WTC11 (cell line): ENCODE measurements at regions not wholly inside any gene's neighbourhood (a gene's known extent, or its start where the extent isn't known, plus 50 kb on each side); places are given as distances from the start of the nearest gene placed in this dataset.

Experiments used
- ATAC-seq: fragments of 200-7000 bp; cut with Tn5 transposase; 2 replicates; pipeline ENCODE4 v1.10.0; 2021; ENCODE audit warnings: mild to moderate bottlenecking, moderate library complexity
- CTCF ChIA-PET: fragments of 300-600 bp; sonication (Branson Sonifier 250); formaldehyde crosslinking; loops from one replicate; lab custom pipeline; 2021; ENCODE audit warnings: antibody characterized with exemption; lab: Charles Lee
- POLR2A ChIA-PET: fragments of 350-600 bp; sonication (Branson Sonifier 250); formaldehyde crosslinking; loops from one replicate; lab custom pipeline; 2021; ENCODE audit warnings: antibody characterized with exemption; lab: Charles Lee
- DNase-seq: peaks from one replicate; pipeline ENCODE4 v3.0.0; 2021; ENCODE audit warnings: low spot score
- H3K27ac Mint-ChIP-seq: 2 replicates; pipeline ENCODE4 v1.8.0; 2021; ENCODE audit warnings: mixed read lengths
- H3K27me3 Mint-ChIP-seq: 2 replicates; pipeline ENCODE4 v1.8.0; 2021; ENCODE audit warnings: low read depth, mild to moderate bottlenecking, moderate library complexity, mixed read lengths
- H3K36me3 Mint-ChIP-seq: 2 replicates; pipeline ENCODE4 v1.8.0; 2021; ENCODE audit warnings: mixed read lengths
- H3K4me1 Mint-ChIP-seq: 2 replicates; pipeline ENCODE4 v1.8.0; 2022; ENCODE audit warnings: mixed read lengths
- H3K4me3 Mint-ChIP-seq: 2 replicates; pipeline ENCODE4 v1.8.0; 2021; ENCODE audit warnings: mild to moderate bottlenecking, moderate library complexity, mixed read lengths
- H3K9me3 Mint-ChIP-seq: 2 replicates; pipeline ENCODE4 v1.8.0; 2021; ENCODE audit warnings: mixed read lengths
- CTCF ChIP-seq: fragments of 200-600 bp; IDR thresholded peaks from 2 replicates; pipeline ENCODE4 v1.8.0; 2022; ENCODE audit warnings: antibody characterized with exemption
- E2F5 ChIP-seq: sonication (generic); formaldehyde crosslinking; IDR thresholded peaks from 2 replicates; pipeline ENCODE4 v1.8.1; 2022; ENCODE audit warnings: mild to moderate bottlenecking, moderate library complexity, missing genetic modification reagents
- ETV6 ChIP-seq: sonication (generic); formaldehyde crosslinking; IDR thresholded peaks from 2 replicates; pipeline ENCODE4 v1.8.1; 2022; ENCODE audit warnings: mild to moderate bottlenecking, missing genetic modification reagents
- FOXP1 ChIP-seq: sonication (generic); formaldehyde crosslinking; IDR thresholded peaks from 2 replicates; pipeline ENCODE4 v1.8.0; 2022; ENCODE audit warnings: missing genetic modification reagents, mild to moderate bottlenecking, moderate library complexity, borderline replicate concordance
- GABPB1 ChIP-seq: sonication (generic); formaldehyde crosslinking; IDR thresholded peaks from 2 replicates; pipeline ENCODE4 v1.8.1; 2023; ENCODE audit warnings: mild to moderate bottlenecking, missing genetic modification reagents
- KAT7 ChIP-seq: sonication (generic); formaldehyde crosslinking; IDR thresholded peaks from 2 replicates; pipeline ENCODE4 v1.8.1; 2023; ENCODE audit warnings: missing genetic modification reagents, mild to moderate bottlenecking, borderline replicate concordance
- MAX ChIP-seq: sonication (generic); formaldehyde crosslinking; IDR thresholded peaks from 2 replicates; pipeline ENCODE4 v1.8.0; 2022; ENCODE audit warnings: mild to moderate bottlenecking, missing genetic modification reagents
- RORB ChIP-seq: fragments of 250-450 bp; sonication (Bioruptor Pico); IDR thresholded peaks from 2 replicates; pipeline ENCODE4 v1.9.0; 2021; ENCODE audit warnings: mild to moderate bottlenecking
- TP53 ChIP-seq: sonication (generic); formaldehyde crosslinking; IDR thresholded peaks from 2 replicates; pipeline ENCODE4 v1.8.1; 2023; ENCODE audit warnings: mild to moderate bottlenecking, missing genetic modification reagents
- ZBTB43 ChIP-seq: sonication (generic); formaldehyde crosslinking; IDR thresholded peaks from 2 replicates; pipeline ENCODE4 v1.8.1; 2023; ENCODE audit warnings: mild to moderate bottlenecking, missing genetic modification reagents
- ZNF532 ChIP-seq: fragments of 250-450 bp; sonication (Bioruptor Pico); IDR thresholded peaks from 2 replicates; pipeline ENCODE4 v1.9.0; 2021; ENCODE audit warnings: mild to moderate bottlenecking, borderline replicate concordance

GRCh38 chr10:65566906-65567305 is 1358.9 kb upstream of the LRRTM3 start:
- no peak overlapping the region for H3K4me3 Mint-ChIP-seq
- ATAC-seq, result no peak

GRCh38 chr10:65570143-65571010 is 1355.5 kb upstream of the LRRTM3 start:
- Mint-ChIP-seq H3K27ac (peak overlapping the region; percentile 96), H3K4me1 (peaks cover 11% of the 10 kb centered on the region), H3K9me3 (no peaks in the 10 kb centered on the region), H3K36me3 (peaks cover 13% of the 10 kb centered on the region), H3K27me3 (no peaks in the 10 kb centered on the region), H3K4me3 (peak overlapping the region; percentile 90)
- ATAC-seq, result peak; percentile 94
- DNase-seq, result peak; percentile 71
- TF ChIP-seq GABPB1 (CRISPR knock-in tag) (peak; percentile 17; the same call in 1 of the 2 replicates), CTCF (no peak), KAT7 (0 out of 2 replicates have a peak, but pooled peaks have one; percentile 36), FOXP1 (CRISPR knock-in tag) (no peak), E2F5 (no peak), ZNF532 (CRISPR knock-in tag) (no peak), ETV6 (0 out of 2 replicates have a peak, but pooled peaks have one; percentile 9)
- POLR2A ChIA-PET, result interaction anchor here (0.6 kb wide), 1 partner anchor 1176 kb away, joined by 3 read pairs; no protein-coding TSS in a partner anchor
- CTCF ChIA-PET, result interaction anchor here (0.9 kb wide), 1 partner anchor 9 kb away, joined by 3 read pairs; no protein-coding TSS in a partner anchor

More at GRCh38 chr10:65566906-65567305, 1358.9 kb upstream of the LRRTM3 start:
- POLR2A ChIA-PET, result no interaction called here
- H3K27me3 Mint-ChIP-seq, result no peaks in the 10 kb centered on the region
- no peaks in the 10 kb centered on the region for H3K9me3 Mint-ChIP-seq
- H3K27ac Mint-ChIP-seq, result no peak overlapping the region
- CTCF ChIA-PET, result no interaction called here
- no peak for DNase-seq
- H3K4me1 Mint-ChIP-seq, result peaks cover 11% of the 10 kb centered on the region
- no peak for TF ChIP-seq FOXP1 (CRISPR knock-in tag)
- TF ChIP-seq TP53 (CRISPR knock-in tag), result no peak
- TF ChIP-seq ZBTB43 (CRISPR knock-in tag), result no peak
- TF ChIP-seq RORB (CRISPR knock-in tag), result no peak
- TF ChIP-seq MAX (CRISPR knock-in tag), result no peak
- H3K36me3 Mint-ChIP-seq, result no peaks in the 10 kb centered on the region
